ENCODE measurements at regions not wholly inside any gene's neighbourhood (a gene's known extent, or its start where the extent isn't known, plus 50 kb on each side); places are given as distances from the start of the nearest gene placed in this dataset.

GRCh38 chr4:123806056-123806455, 409.5 kb downstream of the SPRY1 start:
- Histone ChIP-seq H3K36me3 (ENCODE audit: control insufficient read depth, insufficient read depth, low read length) (no peaks in the 10 kb centered on the region), H3K4me3 (ENCODE audit: low read depth, low read length) (no peak overlapping the region), H3K27me3 (ENCODE audit: control insufficient read depth, insufficient read depth, low read length) (no peaks in the 10 kb centered on the region)
- TF ChIP-seq CTCF (IDR thresholded peaks at IDR 0.05; ENCODE audit: insufficient read depth, low read depth, low read length), result no peak
- CTCF ChIA-PET, result no interaction called here
- POLR2A ChIA-PET, result no interaction called here
- DNase-seq (ENCODE audit: low read depth), result no peak

- ChIA-PET CTCF (interaction anchor here (0.8 kb wide), 1 partner anchor 24 kb away, joined by 3 read pairs; no protein-coding TSS in a partner anchor), POLR2A (no interaction called here)
- DNase-seq (ENCODE audit: low read depth), result no peak
- H3K27me3 ChIP-seq (ENCODE audit: control insufficient read depth, insufficient read depth, low read length), result no peaks in the 10 kb centered on the region
- no peak overlapping the region for H3K4me3 ChIP-seq (ENCODE audit: low read depth, low read length)
- TF ChIP-seq CTCF (IDR thresholded peaks at IDR 0.05; ENCODE audit: insufficient read depth, low read depth, low read length), result no peak
- H3K36me3 ChIP-seq (ENCODE audit: control insufficient read depth, insufficient read depth, low read length), result no peaks in the 10 kb centered on the region
Observed at GRCh38 chr4:123807187-123807586, 410.6 kb downstream of the SPRY1 start.

GRCh38 chr4:123807866-123808265, 411.3 kb downstream of the SPRY1 start:
- no peak for TF ChIP-seq CTCF (IDR thresholded peaks at IDR 0.05; ENCODE audit: insufficient read depth, low read depth, low read length)
- no peaks in the 10 kb centered on the region for H3K36me3 ChIP-seq (ENCODE audit: control insufficient read depth, insufficient read depth, low read length)
- no peak overlapping the region for H3K4me3 ChIP-seq (ENCODE audit: low read depth, low read length)
- POLR2A ChIA-PET, result no interaction called here
- no peaks in the 10 kb centered on the region for H3K27me3 ChIP-seq (ENCODE audit: control insufficient read depth, insufficient read depth, low read length)
- no peak for DNase-seq (ENCODE audit: low read depth)
- CTCF ChIA-PET, result no interaction called here

GRCh38 chr4:123809864-123810263, 413.3 kb downstream of the SPRY1 start:
- POLR2A ChIA-PET, result interaction anchor here (0.5 kb wide), 1 partner anchor 15 kb away, joined by 3 read pairs; no protein-coding TSS in a partner anchor
- no peak for DNase-seq (ENCODE audit: low read depth)
- TF ChIP-seq CTCF (IDR thresholded peaks at IDR 0.05; ENCODE audit: insufficient read depth, low read depth, low read length), result no peak
- Histone ChIP-seq H3K27me3 (ENCODE audit: control insufficient read depth, insufficient read depth, low read length) (no peaks in the 10 kb centered on the region), H3K4me3 (ENCODE audit: low read depth, low read length) (no peak overlapping the region), H3K36me3 (ENCODE audit: control insufficient read depth, insufficient read depth, low read length) (no peaks in the 10 kb centered on the region)
- CTCF ChIA-PET, result interaction anchor here (0.5 to 0.6 kb wide), 2 partner anchors 21 to 70 kb away, joined by 3 read pairs; no protein-coding TSS in a partner anchor

- no peak for DNase-seq (ENCODE audit: low read depth)
- Histone ChIP-seq H3K27me3 (ENCODE audit: control insufficient read depth, insufficient read depth, low read length) (no peaks in the 10 kb centered on the region), H3K4me3 (ENCODE audit: low read depth, low read length) (no peak overlapping the region), H3K36me3 (ENCODE audit: control insufficient read depth, insufficient read depth, low read length) (no peaks in the 10 kb centered on the region)
- ChIA-PET POLR2A (interaction anchor here (0.8 kb wide), 1 partner anchor 950 kb away, joined by 3 read pairs; no protein-coding TSS in a partner anchor), CTCF (no interaction called here)
- no peak for TF ChIP-seq CTCF (IDR thresholded peaks at IDR 0.05; ENCODE audit: insufficient read depth, low read depth, low read length)
Observed at GRCh38 chr4:123812066-123812390, 415.4 kb downstream of the SPRY1 start.
